ENCODE measurements at regions not wholly inside any gene's neighbourhood (a gene's known extent, or its start where the extent isn't known, plus 50 kb on each side); places are given as distances from the start of the nearest gene placed in this dataset.

DNA sequence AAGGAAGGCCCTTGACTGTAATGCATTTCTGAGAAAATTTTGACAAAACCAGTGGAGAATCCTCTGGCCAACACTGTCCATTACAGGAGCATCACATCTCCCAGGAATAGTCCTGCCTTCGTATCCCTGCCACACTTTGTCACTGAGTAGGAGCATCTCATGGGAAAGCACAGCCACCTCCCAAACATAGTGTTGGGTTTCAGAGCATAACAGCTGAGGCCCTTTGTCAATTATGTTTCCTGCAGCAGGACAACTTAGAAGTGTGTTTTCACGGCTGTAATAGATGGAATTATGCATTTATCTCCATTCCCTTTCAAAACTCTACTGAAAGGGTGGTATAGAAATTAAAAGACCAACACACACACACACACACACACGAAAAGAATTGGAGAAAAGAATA, 91.1 kb upstream of the SMAD1 start:
- no peak for TF ChIP-seq ZNF274 (IDR thresholded peaks at IDR 0.05; ENCODE audit: low read depth, low read length)
- no peak for TF ChIP-seq YY1 (IDR thresholded peaks at IDR 0.05; ENCODE audit: insufficient read depth, insufficient read length)
- no peak for TF ChIP-seq SUZ12 (IDR thresholded peaks at IDR 0.05; ENCODE audit: extremely low read depth, insufficient read depth, insufficient read length)

Measured in NT2/D1 (cell line).